ENCODE measurements at regions not wholly inside any gene's neighbourhood (a gene's known extent, or its start where the extent isn't known, plus 50 kb on each side); places are given as distances from the start of the nearest gene placed in this dataset.

DNA sequence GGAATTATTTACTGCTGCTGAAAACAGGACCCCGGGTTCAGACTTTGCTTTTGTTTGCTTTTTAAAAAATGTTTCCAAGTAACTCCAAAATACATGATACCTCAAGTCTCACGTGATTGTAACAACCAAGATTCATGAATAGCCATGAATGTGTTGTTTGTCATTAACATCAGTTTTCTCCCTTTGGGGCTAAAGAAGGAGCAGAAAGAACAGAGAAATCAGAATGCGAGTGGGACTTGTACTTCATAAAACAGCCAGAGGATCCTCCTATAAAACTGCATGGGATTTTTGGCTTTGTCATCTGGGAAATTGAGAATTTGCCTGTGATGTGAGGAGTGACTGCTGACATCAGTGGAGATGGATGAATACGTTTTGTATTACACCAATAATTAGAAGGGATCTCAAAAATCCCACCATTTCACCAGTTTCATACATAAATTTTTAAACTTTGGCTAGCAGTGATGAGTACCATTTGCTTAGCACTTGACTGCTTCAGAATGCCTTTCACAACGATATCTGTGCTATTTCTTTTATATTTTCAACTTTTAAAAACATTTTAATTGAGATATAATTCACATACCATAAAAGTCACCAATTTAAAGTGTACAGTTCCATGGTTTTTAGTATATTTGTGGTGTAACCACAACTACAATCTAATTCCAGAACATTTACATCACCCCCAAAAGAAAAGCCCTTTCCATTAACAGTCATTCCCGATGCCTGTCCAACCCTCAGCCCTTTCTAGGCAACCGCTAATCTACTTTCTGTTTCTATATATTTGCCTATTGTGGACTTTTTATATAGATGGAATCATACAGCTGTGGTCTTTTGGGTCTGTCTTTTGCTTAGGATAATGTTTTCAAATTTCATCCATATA lies 126.9 kb upstream of the ANKRD55 start:
- no peak for FAIRE-seq

DNA sequence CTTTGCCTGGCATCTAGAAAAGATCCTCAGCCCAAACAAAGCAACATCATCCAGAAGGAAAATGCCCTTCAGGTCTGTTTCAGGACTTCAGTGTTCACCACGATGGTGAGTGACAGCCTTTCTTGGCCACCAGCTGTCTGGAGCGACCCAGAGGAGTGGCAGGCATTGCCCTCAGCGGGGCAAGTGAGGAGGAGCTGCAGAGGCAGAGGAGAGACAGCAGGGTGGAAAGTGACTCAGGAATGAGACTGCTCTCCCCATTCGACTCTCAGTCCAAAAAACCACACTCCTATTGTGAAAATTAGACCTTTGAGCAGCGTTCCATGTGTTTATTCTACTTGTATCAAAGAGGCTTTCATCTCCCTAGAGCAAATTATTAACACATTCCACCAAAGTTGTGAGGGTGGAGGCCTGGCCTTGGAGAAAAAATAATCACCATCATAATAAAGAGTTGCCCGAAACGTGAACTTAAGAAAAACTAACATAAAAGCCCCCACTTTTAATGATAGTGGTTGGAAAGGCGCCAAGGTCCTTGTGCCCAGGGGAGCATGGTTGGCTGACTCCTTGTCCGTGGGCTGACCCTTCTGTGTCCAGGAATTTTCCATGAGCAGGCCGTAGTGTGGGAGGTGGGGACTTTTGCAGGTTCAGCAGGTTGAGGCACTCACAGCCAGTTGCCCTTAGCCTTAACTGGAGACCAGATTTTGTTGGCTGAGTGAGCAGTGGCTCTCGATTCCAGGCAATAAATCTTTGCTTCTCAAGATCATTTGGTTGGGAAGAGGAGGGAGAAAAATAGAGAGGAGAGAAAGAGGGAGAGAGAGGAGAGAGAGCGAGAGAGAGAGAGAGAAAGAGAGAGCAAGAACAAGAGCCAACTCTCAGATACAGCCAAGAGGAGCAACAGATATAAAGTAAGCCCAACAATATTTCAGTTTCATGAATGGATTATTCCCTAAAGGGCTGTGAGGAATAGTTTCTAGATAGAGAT lies 125.9 kb upstream of the ANKRD55 start:
- FAIRE-seq: no peak

DNA sequence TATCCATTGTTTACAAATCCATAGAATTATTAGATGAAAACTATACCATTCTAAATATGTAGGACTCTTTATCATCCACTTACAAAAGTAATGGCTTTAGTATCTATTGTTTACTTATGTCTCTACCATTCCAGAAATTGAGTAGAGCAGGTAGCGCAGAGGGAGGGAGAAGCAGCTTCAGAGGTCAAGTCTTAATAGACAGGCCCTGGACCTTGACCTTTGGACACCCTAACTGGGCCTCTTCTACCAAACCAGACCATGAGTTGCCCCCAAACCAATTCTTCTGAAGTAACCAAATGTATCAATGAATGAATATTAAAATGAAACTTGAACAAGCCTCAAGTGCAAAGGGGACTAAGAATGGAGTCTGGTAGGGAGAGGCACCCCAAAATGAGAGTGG lies 124.9 kb upstream of the ANKRD55 start:
- no peak for FAIRE-seq

DNA sequence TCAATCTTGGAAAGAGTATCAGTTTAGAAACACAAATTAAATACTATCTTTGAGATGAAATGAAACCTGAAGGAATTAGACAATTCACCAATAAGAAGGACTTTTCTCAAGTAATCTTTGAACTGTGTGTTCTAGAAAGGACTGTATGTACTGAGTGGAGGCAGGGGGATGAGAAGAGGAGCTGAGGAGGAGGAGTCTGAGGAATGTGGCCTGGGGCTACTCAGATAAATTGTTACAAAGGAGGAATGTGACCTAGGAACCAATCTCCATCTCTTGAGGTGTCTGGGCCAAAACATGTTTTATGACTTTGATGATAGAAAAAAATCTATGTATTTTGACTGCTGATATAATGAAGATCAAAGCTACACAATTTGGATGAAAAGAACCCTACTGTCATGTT lies 124.3 kb upstream of the ANKRD55 start:
- no peak for FAIRE-seq

DNA sequence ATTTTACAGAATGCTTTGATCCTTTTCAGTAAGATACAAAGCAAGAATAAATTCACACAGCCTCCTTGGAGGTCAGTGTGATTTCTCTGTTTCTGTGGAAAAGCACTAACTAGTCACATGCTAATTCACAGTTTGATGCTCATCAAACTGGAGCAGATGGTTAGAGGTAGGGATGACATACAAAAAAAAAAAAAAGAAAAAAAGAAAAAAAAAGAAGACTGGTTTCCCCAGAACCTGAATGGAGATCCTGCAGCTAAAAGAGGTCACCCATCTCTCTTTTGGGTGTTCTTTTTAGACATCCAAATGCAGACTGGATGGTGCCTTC lies 123.7 kb upstream of the ANKRD55 start:
- FAIRE-seq: no peak

DNA sequence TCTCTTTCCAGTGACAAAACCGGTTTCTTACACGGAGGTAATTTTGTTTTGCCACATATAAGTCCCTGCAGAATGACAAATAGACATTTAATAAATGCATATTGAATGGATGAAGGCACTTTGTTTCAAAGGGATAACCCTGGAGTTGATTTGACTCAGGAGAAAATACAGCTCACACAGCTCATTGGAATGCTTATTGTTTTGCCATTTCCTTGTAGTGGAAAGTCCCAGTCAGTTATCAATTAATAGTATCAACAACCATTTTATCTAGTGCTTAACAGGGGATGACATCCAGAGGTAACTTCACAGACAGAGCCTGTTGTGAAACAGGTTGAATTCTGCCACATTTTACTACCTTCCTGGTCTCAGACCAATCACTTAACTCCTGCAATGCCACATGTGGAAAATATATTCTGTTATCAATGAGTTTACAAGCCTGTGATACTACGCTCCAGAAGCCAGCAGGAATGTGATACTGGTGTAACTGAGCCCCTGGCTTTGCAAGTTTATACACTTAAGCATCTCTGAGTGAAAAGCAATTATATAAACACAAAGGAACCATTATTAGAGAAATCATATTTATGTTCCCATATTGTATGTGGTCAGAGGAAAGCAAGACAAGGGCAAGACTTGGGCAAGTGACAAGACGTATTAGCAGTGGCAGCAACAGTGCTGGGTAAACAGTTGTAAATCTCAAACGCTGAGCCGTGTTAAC lies 123.1 kb upstream of the ANKRD55 start:
- FAIRE-seq: no peak

DNA sequence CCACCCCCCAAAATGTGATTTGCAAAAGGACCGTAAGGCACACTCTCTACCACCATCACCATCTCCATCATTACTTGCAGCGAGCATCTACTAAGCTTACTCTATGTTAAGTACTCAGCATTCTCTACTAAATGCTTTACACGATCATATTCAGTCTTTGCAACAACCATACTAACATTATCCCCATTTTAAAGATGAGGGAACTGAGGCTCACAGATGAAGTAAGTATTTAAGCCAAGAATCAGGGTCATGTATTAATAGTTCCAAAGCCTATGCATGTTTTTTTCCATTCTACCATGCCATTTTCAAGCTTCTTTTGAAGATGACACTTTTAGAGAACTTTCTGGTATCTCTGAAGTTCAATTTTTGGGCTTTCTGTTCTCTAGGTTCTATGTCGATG lies 121.7 kb upstream of the ANKRD55 start:
- no peak for FAIRE-seq

DNA sequence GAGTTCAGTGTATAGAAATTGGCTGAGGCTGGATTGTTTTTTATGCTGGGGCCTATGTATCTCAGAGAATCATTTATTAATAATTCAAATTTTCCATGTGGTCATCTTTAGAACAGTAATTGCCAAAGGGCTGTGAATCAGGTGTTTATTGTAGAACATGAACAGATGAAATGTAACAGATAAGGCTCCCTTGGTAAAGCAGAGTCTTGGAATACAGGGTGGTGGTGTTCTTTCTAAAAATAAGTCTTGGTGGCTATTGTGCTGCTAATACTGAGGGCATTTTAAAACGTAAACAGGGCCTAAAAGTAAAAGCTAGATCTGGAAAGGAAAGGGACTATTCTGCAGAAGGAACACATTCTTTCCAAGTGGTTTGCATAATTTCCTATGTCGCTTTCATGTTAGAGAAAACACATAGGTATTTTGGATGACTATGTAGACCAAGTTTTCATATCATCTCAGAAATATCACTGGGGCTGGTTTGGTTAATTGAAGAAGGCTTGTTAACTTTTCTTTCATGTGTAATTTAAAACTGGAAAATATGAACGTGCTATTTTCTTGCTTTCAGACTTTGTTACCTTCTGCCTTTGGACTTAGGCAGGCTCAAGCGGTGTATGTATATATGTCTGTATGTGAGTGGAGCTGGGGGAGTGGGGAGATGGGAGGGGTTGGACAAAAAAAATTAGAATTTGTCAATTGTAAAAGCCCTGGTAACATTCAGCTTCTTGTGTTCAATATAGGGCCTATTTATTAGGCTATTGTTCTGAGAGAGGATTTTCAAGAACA lies 119.9 kb upstream of the ANKRD55 start:
- FAIRE-seq: no peak

DNA sequence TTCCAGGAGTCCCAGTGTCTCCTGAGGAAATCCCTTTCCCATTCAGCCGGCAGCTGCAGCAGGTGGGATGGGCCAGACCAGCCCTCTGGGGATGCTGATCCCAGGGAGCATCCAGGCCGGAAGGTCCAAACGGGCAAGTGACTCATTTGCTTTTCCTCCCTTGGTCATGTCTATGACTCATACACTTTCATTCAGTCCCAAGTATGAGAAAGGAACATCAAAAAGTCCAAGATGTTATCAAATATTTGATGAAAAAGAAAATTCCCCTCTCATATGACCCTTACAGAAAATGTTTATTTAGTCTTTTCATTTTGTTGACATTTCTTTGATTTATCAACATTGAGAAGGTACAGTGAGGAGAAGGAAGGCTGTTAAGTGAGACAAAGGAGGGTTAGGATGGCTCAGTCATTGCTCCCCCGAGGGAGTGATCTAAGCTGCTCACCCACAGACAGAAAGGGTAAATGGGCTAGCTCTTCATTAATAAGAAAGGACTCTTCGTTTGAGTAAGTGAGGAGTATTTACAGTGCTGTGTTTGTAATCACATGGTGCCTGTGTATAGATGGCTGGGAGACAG lies 117.6 kb upstream of the ANKRD55 start:
- no peak for FAIRE-seq

DNA sequence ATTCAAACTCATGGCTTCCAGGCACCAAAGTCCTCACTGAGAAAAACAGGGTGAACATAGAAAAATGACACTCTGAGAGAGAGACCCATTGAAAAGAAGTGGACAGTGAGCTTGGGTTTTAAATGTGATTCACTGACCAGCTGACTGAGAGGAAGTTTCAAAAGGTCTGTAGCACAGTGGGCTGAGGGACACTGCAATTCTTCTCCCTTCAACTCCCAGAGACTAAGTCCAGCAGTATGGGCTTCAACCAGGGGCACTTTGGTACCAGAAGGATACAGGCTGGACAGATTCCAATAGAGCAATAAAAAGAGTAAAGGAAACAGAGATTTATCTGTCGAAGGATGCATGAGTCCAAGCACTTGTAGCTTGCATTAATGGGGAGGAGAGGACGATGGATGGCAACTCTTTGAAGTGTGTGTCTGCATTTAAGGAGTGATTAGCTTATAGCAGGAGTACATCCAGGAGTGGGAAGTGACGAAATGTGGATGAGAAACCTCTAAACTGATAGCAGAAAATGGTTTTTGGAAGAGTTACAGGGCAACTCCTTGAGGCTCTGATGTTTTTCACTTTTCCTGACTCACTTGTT lies 117.0 kb upstream of the ANKRD55 start:
- no peak for FAIRE-seq

DNA sequence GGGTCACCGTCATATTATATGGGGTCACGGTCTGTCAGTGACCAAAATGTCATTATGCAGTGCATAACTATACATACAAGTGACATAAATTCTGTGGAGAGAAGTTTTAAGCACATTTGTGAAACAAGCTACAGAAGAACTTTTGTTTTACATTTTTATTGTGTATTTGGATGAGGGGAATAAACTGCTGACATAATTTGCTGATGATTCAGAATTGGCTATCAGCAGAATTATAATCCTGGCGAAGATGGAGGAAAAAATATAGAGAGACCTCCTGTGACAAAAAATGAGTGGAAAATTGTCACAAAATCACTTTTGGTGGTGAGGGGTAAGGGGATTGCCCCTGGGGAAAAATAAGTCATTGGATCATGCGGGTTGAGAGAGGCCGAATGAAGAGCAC lies 116.3 kb upstream of the ANKRD55 start:
- FAIRE-seq: no peak

DNA sequence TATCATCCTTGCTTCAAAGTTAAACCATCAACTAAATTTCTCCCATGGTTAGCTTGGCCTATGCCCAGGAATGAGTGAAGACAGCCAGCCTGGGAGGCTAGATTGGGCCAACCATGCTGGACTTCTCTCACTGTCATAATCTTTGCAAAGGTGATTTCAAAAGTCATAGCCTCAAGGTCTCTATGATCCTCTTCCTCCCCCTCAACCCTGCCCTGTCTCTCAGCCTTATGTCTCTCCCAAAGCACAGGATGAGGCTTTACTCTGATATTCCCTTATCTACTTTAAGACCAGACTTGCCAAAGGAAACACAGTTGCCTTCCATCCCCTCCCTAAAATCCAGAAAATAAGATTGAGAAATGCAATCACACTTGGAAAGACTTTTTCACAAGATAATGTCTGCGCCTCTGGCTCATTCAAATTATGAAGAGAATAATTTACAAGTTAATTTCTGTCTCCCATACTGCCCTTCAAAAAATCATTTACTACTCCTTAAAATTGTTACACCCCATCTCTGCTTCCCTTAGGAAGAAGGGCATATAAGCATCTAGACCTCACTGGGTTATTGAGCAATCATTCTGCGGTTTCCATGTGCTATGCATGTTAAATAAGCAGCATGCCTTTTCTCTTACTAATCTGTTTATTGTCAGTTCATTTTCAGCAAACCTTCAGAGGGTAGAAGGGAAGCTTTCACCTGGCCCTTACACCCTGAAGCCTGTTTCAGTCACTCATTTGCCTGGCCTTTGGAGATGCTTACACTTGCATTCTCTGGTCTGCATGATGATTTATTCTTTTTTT lies 113.8 kb upstream of the ANKRD55 start:
- no peak for FAIRE-seq

DNA sequence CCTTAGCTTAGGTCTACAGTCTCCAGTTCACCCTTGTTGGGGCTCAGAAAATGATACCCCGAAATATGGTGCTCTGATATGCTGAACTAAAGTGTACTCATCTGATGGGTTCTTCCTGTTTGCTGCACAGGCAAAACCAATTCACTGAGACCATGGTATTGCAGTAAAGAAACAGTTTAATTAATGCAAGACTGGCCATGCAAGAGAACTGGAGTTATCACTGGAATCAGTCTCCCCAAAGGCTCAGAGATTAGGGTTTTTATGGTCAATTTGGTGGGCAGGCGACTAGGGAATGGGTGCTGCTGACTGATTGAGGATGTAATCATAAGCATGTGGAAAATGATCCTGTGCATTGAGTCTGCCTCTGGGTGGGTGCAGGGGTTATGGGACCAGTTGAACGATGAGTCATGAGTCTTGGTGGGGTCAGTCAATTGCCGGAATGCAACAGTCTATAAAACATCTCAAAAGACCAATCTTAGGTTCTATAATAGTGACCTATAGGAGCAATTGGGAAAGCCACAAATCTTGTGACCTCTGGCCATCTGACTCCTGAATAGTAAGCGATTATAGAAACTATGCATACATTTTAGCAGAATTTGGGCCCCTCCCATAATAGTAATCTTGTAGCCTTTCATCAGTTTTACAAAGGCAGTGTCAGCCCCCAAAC lies 113.0 kb upstream of the ANKRD55 start:
- no peak for FAIRE-seq

DNA sequence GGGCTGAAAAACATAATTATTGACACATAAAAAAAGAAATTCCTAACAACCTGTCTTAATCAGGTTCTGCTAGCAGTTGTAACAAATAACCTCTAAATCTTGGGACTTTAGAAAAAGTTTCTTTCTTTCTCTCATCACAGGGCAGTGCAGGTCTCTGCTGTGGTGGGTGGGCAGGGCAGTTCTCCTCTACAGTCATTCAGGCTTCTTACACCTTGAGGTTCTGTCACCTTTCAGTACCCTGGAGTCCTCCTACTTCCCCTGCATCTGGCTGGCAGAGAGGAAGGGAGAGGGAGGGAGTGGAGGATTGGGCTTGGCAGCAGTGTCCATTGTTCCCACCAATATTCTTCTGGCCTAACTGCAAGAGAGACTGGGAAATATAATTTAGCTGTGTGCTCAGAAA lies 112.2 kb upstream of the ANKRD55 start:
- FAIRE-seq: no peak

DNA sequence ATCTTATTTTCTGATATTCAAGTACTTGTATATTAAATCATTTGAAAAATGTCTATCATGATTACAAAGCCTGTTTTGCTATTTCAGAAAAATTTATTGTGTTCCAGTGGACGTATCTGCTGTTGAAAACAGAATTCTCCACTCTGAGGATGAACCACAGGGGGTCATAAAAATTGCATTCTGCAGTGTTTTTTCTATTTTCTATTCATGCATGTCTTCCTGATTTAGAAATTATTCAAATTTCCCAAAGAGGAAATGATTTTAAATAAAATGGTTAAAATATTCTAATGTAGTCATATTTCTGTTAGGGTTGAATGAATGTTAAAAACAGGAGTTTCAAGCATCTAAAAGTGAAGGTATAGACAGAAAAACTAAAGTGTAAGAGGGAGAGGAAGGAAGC lies 111.5 kb upstream of the ANKRD55 start:
- FAIRE-seq: no peak

DNA sequence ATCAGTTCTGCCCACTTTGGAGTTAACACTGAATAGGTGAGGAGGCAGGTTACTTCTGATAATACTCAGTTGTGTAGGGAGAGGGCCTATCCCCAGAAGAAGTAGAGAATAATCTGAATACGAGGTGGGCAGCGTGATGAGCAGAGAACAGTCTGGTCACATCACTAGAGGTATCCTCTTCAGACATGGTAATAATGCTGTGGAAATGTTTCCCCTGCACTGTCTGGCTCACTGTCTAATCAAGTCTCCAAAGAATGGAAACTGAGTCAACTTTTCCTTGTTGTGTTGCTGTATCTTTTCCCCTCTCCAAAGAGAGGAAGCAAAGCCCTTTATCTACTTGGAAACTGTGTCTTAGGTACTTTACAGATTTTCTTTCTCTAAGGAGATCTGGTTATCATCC lies 110.9 kb upstream of the ANKRD55 start:
- no peak for FAIRE-seq

DNA sequence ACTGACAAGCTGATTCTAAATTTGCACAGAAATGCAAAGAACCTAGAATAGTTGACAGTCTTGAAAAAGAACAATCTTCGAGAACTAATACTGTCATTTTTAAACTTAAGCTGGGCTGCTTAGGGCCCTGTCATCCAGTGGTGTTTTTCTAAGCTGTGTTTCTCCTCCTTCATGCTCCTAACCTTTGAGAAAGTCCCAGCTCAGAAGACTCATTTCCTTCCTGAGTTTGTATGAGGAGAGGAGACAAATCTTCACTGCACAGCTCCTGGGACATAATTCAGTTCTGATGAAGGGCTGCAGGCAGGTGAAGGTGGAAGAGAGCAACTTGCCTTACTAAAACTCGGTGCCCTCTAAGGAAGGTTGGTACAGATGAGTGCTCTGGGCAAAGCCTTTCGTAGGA lies 109.5 kb upstream of the ANKRD55 start:
- FAIRE-seq: no peak

DNA sequence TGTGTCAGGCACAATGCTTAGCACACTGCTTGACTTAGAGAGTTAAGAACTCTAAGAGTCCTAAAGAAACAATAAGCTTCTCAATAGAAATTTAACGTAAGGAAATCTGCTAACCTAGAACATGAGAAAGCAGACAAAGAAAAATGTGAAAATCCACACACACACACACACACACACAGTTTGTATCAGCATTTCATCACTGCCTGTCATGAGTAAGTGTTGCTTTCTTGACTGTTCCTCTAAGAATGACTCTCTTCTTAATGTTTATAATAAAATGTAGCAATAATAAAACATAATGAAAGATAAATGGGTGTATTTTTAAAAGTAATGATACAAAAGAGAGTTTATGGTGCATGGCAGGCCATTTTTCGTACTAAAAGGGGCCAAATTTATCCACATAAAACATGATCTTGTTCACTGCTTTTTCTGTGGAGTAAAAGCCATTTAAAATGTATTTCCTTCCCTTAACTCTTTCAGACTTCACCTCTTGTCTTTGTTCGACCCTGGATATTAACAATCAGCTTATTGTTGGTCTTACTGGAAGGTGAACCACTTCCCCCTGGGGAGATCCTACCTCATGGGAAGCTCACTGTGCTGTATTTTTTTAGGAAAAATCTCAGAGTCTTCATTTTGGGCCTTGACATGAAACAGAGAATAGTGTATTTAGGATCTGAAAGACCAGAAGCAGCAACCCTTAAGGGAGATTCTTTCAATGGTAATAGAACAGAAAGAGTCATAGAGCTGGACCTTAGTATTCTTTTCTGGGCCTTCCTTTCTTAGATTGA lies 107.3 kb upstream of the ANKRD55 start:
- no peak for FAIRE-seq

DNA sequence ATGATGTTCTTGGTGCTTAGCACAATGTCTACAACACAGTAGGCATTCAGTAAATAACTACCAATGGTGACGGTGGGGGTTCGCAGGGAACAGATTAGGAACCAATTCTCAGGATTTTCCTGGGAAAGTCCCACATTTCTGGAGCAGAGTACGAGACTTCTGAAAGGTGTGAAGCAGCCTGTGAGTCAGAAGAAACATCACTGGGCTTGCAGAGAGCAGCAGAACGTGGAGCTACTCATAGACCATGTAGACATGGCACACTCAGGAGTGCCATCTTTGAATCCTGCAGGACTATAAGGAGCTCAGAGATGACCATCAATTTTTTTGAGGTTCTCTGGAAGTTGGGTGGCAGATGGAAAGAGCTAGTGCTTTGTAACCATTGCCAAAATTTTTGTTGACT lies 106.6 kb upstream of the ANKRD55 start:
- no peak for FAIRE-seq

Measured in G401.6 (cell line).